K562 (cell line): ENCODE measurements at regions not wholly inside any gene's neighbourhood (a gene's known extent, or its start where the extent isn't known, plus 50 kb on each side); places are given as distances from the start of the nearest gene placed in this dataset.

Experiments
- ATAC-seq: fragments of 200-7000 bp; cut with Tn5 transposase; 3 replicates; pipeline ENCODE4 v1.9.1; 2020; ENCODE audit warnings: moderate library complexity
- BruUV-seq: library from RNA; stranded (reverse); fragments of 400-500 nt; replicated peaks from 2 replicates; lab custom pipeline; 2021; lab: Mats Ljungman, UMichigan
- CTCF ChIA-PET: fragments of 300-600 bp; formaldehyde crosslinking; extraction: SDS; loops from one replicate; lab custom pipeline; 2021; ENCODE audit warnings: low intra/inter-chr PET ratio; lab: Yijun Ruan, JAX
- POLR2A ChIA-PET: fragments of 300-600, 350-650 bp; sonication (Branson Sonifier 250); formaldehyde crosslinking; extraction: SDS; loops from one replicate; lab custom pipeline; 2021; ENCODE audit warnings: antibody characterized with exemption, inconsistent platforms; lab: Yijun Ruan, JAX
- DNase-seq, 4 experiments: peaks; one replicate each; pipeline versions ENCODE4 v3.0.0 to v3.0.0-alpha.2; 2011 to 2018; ENCODE audit warnings: low spot score in 3 of 4, mixed read lengths in 3 of 4; ENCODE audit errors: extremely low read depth in 1 of 4
- FAIRE-seq: peaks from 2 replicates; lab custom pipeline; 2011; peaks lifted over from hg19 to GRCh38; lab: Jason Lieb, UNC
- H2AFZ ChIP-seq: 2 replicates; pipeline ENCODE4 v1.6.0; 2011; ENCODE audit warnings: low read depth, low read length, control low read depth, inconsistent platforms
- H3K27ac ChIP-seq: fragments of 200-600 bp; 3 replicates; pipeline ENCODE4 v1.8.0; 2011; ENCODE audit warnings: low read depth, mild to moderate bottlenecking, control low read depth, inconsistent platforms, low read length, moderate library complexity, mixed read lengths; ENCODE audit errors: extremely low read depth
- H3K27me3 ChIP-seq, 2 experiments: fragments of 300-600 bp in 1 of 2; 2 replicates in 1 of 2; 3 replicates in 1 of 2; pipeline versions ENCODE4 v1.6.0 to v1.8.0; 2011; ENCODE audit warnings: inconsistent platforms in 2 of 2, low read length in 2 of 2, mild to moderate bottlenecking in 1 of 2, mixed read lengths in 1 of 2, moderate library complexity in 1 of 2; ENCODE audit not compliant: control insufficient read depth in 2 of 2, insufficient read depth in 2 of 2
- H3K36me3 ChIP-seq: fragments of 300-600 bp; 3 replicates; pipeline ENCODE4 v1.8.0; 2011; ENCODE audit warnings: mild to moderate bottlenecking, low read length, inconsistent platforms; ENCODE audit not compliant: control insufficient read depth, insufficient read depth
- H3K4me1 ChIP-seq, 2 experiments: fragments of 200-600 bp in 1 of 2; replicated peaks in 1 of 2; 2 replicates in 1 of 2; 3 replicates in 1 of 2; pipeline versions ENCODE4 v1.5.1 to v1.8.0; 2011; ENCODE audit warnings: inconsistent platforms in 2 of 2, low read length in 2 of 2, mild to moderate bottlenecking in 1 of 2, mixed read lengths in 1 of 2, moderate library complexity in 1 of 2; ENCODE audit not compliant: control insufficient read depth in 2 of 2, insufficient read depth in 2 of 2
- H3K4me2 ChIP-seq: 2 replicates; pipeline ENCODE4 v1.6.1; 2011; ENCODE audit warnings: low read length, control low read depth, inconsistent platforms, mixed read lengths; ENCODE audit not compliant: insufficient read depth
- H3K4me3 ChIP-seq: fragments of 200-600 bp; sonication (generic), shearing (Covaris generic); 2 replicates; pipeline ENCODE4 v1.5.1; 2016; ENCODE audit warnings: control low read depth, inconsistent platforms
- H3K79me2 ChIP-seq: fragments of 200-600 bp; 3 replicates; pipeline ENCODE4 v1.8.0; 2011; ENCODE audit warnings: low read length, inconsistent platforms; ENCODE audit not compliant: control insufficient read depth, insufficient read depth
- H3K9ac ChIP-seq, 2 experiments: 2 replicates each; pipeline versions ENCODE4 v1.6.0 to v1.6.1; 2011; ENCODE audit warnings: low read depth in 2 of 2, low read length in 2 of 2, control low read depth in 1 of 2, inconsistent platforms in 1 of 2, mild to moderate bottlenecking in 1 of 2, mixed read lengths in 1 of 2; ENCODE audit not compliant: insufficient read depth in 1 of 2
- H3K9me1 ChIP-seq: one replicate; pipeline ENCODE4 v1.6.0; 2011; ENCODE audit warnings: inconsistent platforms, mild to moderate bottlenecking, low read length, moderate library complexity; ENCODE audit not compliant: control insufficient read depth, insufficient read depth
- H3K9me3 ChIP-seq: replicated peaks from 2 replicates; pipeline ENCODE4 v1.5.1; 2011; ENCODE audit warnings: low read depth, low read length, inconsistent platforms; ENCODE audit not compliant: control insufficient read depth, insufficient read depth
- H4K20me1 ChIP-seq: replicated peaks from 2 replicates; pipeline ENCODE4 v1.6.1; 2011; ENCODE audit warnings: low read length, inconsistent platforms, mixed read lengths; ENCODE audit not compliant: control insufficient read depth, insufficient read depth
- FOXK1 ChIP-seq: sonication (generic); formaldehyde crosslinking; IDR thresholded peaks from 2 replicates; pipeline ENCODE4 v1.8.0; 2022; ENCODE audit warnings: missing genetic modification reagents, mild to moderate bottlenecking, borderline replicate concordance
- KLF16 ChIP-seq: IDR thresholded peaks from 2 replicates; pipeline ENCODE4 v1.6.1; 2016; ENCODE audit warnings: antibody characterized with exemption
- NELFE ChIP-seq: IDR thresholded peaks from 2 replicates; pipeline ENCODE4 v1.6.1; 2011; ENCODE audit warnings: mild to moderate bottlenecking; ENCODE audit not compliant: insufficient read depth, insufficient read length
- PCBP2 ChIP-seq: fragments of 200-400 bp; formaldehyde crosslinking; IDR thresholded peaks from 2 replicates; pipeline ENCODE4 v1.6.1; 2018; ENCODE audit warnings: low read length, low read depth, mild to moderate bottlenecking, moderate library complexity; ENCODE audit not compliant: poor library complexity, severe bottlenecking
- RBM34 ChIP-seq: fragments of 200-400 bp; formaldehyde crosslinking; IDR thresholded peaks from 2 replicates; pipeline ENCODE4 v1.6.1; 2018; ENCODE audit warnings: low read length, borderline replicate concordance; ENCODE audit not compliant: insufficient read depth
- RNF219 ChIP-seq: fragments of 250-450 bp; sonication (Bioruptor Pico); IDR thresholded peaks from 2 replicates; pipeline ENCODE4 v1.5.0; 2022; ENCODE audit warnings: mild to moderate bottlenecking
- ZBTB2 ChIP-seq: fragments of 450-650 bp; IDR thresholded peaks from 2 replicates; pipeline ENCODE4 v1.6.1; 2016; ENCODE audit warnings: antibody characterized with exemption
- ZNF395 ChIP-seq: fragments of 200-800 bp; sonication (Bioruptor generic); IDR thresholded peaks from 2 replicates; pipeline ENCODE4 v1.6.1; 2017; ENCODE audit warnings: missing genetic modification characterization, missing compliant biosample characterization
- ZNF75A ChIP-seq: fragments of 450-650 bp; formaldehyde crosslinking; IDR thresholded peaks from 2 replicates; pipeline ENCODE4 v1.4.0; 2020; ENCODE audit warnings: mild to moderate bottlenecking
- WGBS: fragments of 100-300 bp; shearing (Covaris generic); methylation state at CpG from one replicate; pipeline ENCODE4 v1.1.6; 2016; ENCODE audit warnings: low coverage, mixed read lengths; ENCODE audit not compliant: insufficient coverage; ENCODE audit errors: missing lambda C conversion rate; 5-methylcytosine and 5-hydroxymethylcytosine counted together
- in situ Hi-C: fragments of 300-500 bp; cut with MboI; formaldehyde crosslinking; loops from 4 replicates; pipeline ENCODE4 v1.15.0; 2018; ENCODE audit warnings: inconsistent platforms, mixed read lengths
- intact Hi-C: fragments of 100-400 bp; cut with micrococcal nuclease; formaldehyde crosslinking; loops from 2 replicates; pipeline ENCODE4 v1.14.2; 2022

GRCh38 chrX:9088896-9089295 is 55.0 kb upstream of the FAM9B start:
- Histone ChIP-seq H2AFZ (no peak overlapping the region), H4K20me1 (no peaks in the 10 kb centered on the region; the same call in 1 of the 2 replicates), H3K9me1 (no peaks in the 10 kb centered on the region), H3K79me2 (no peaks in the 10 kb centered on the region), H3K27me3 (no peaks in the 10 kb centered on the region), H3K9me3 (no peaks in the 10 kb centered on the region), H3K9ac (no peak overlapping the region), H3K4me3 (no peak overlapping the region), H3K4me2 (no peak overlapping the region), H3K4me1 (no peaks in the 10 kb centered on the region), H3K27ac (no peak overlapping the region), H3K36me3 (no peaks in the 10 kb centered on the region)
- ChIA-PET POLR2A (no interaction called here), CTCF (no interaction called here)
- FAIRE-seq (no peak), DNase-seq (no peak), ATAC-seq (no peak)
- BruUV-seq, result no TSS peak
- intact Hi-C loops (no loop called here), in situ Hi-C loops (no loop called here)
- no peak for TF ChIP-seq PCBP2
- TF ChIP-seq NELFE, result no peak
- no peak for TF ChIP-seq ZNF395 (CRISPR knock-in tag)
- TF ChIP-seq RBM34, result no peak
- no peak for TF ChIP-seq FOXK1 (CRISPR knock-in tag)
- no peak for TF ChIP-seq ZNF75A (CRISPR knock-in tag)
- no peak for TF ChIP-seq KLF16
- TF ChIP-seq RNF219 (CRISPR knock-in tag), result no peak
- no peak for TF ChIP-seq ZBTB2
- WGBS, result 0% methylated on average over 2 of the region's 2 CpGs
